A673 (cell line): ENCODE measurements at regions not wholly inside any gene's neighbourhood (a gene's known extent, or its start where the extent isn't known, plus 50 kb on each side); places are given as distances from the start of the nearest gene placed in this dataset.

Experiments
- BruUV-seq: library from RNA; stranded (reverse); fragments of 400-500 nt; replicated peaks from 2 replicates; lab custom pipeline; 2021; lab: Mats Ljungman, UMichigan
- CTCF ChIA-PET: fragments of 300-600 bp; sonication (Branson Sonifier 250); formaldehyde crosslinking; loops from one replicate; lab custom pipeline; 2022; ENCODE audit warnings: antibody characterized with exemption; lab: Charles Lee
- POLR2A ChIA-PET: fragments of 300-600 bp; sonication (Branson Sonifier 250); formaldehyde crosslinking; loops from one replicate; lab custom pipeline; 2022; ENCODE audit warnings: antibody characterized with exemption; ENCODE audit not compliant: low non-redundant PET; lab: Charles Lee
- DNase-seq: peaks from one replicate; pipeline ENCODE4 v3.0.0-alpha.2; 2015; ENCODE audit warnings: low spot score
- H3K27ac ChIP-seq: fragments of 200-600 bp; sonication (generic); 2 replicates; pipeline ENCODE4 v1.5.1; 2016; ENCODE audit warnings: mixed run types, low read depth, mild to moderate bottlenecking, mixed read lengths, antibody characterized with exemption, low read length; ENCODE audit not compliant: poor library complexity, severe bottlenecking
- H3K27me3 ChIP-seq: fragments of 200-600 bp; sonication (generic); replicated peaks from 2 replicates; pipeline ENCODE4 v1.6.1; 2017; ENCODE audit warnings: mixed run types, low read depth, mild to moderate bottlenecking, mixed read lengths, antibody characterized with exemption, low read length; ENCODE audit not compliant: insufficient read depth, poor library complexity
- H3K36me3 ChIP-seq: fragments of 200-600 bp; sonication (generic); 2 replicates; pipeline ENCODE4 v1.6.1; 2016; ENCODE audit warnings: mixed run types, mild to moderate bottlenecking, mixed read lengths, antibody characterized with exemption, low read length; ENCODE audit not compliant: insufficient read depth, poor library complexity, severe bottlenecking
- H3K4me1 ChIP-seq: fragments of 200-600 bp; sonication (generic); 2 replicates; pipeline ENCODE4 v1.6.1; 2017; ENCODE audit warnings: mixed run types, mild to moderate bottlenecking, mixed read lengths, antibody characterized with exemption, low read length; ENCODE audit not compliant: insufficient read depth, poor library complexity, severe bottlenecking
- H3K4me3 ChIP-seq: fragments of 200-600 bp; sonication (generic); 2 replicates; pipeline ENCODE4 v1.5.1; 2016; ENCODE audit warnings: low read depth, mixed run types, mild to moderate bottlenecking, mixed read lengths, low read length; ENCODE audit not compliant: poor library complexity, severe bottlenecking
- H3K9me3 ChIP-seq: fragments of 200-600 bp; sonication (generic); 2 replicates; pipeline ENCODE4 v1.6.1; 2016; ENCODE audit warnings: mixed run types, low read depth, mild to moderate bottlenecking, mixed read lengths, antibody characterized with exemption, low read length; ENCODE audit not compliant: poor library complexity, severe bottlenecking
- EZH2 ChIP-seq: fragments of 200-600 bp; sonication (generic); IDR thresholded peaks from 2 replicates; pipeline ENCODE4 v1.6.1; 2017; ENCODE audit warnings: borderline replicate concordance, low read depth, mild to moderate bottlenecking, mixed read lengths, antibody characterized with exemption, low read length; ENCODE audit not compliant: poor library complexity, severe bottlenecking
- intact Hi-C: fragments of 100-400 bp; cut with micrococcal nuclease; formaldehyde crosslinking; loops from one replicate; pipeline ENCODE4 v1.10.0; 2022; ENCODE audit not compliant: unreplicated experiment
- TF ChIP-seq, protein P1 (sequence below): fragments of 300-800, 200-600 bp; sonication (generic); conservative IDR thresholded peaks from 2 replicates; pipeline ENCODE4 v1.5.1; 2017; ENCODE audit warnings: low read depth, mild to moderate bottlenecking, antibody characterized with exemption, low read length, moderate library complexity, mixed read lengths

DNA sequence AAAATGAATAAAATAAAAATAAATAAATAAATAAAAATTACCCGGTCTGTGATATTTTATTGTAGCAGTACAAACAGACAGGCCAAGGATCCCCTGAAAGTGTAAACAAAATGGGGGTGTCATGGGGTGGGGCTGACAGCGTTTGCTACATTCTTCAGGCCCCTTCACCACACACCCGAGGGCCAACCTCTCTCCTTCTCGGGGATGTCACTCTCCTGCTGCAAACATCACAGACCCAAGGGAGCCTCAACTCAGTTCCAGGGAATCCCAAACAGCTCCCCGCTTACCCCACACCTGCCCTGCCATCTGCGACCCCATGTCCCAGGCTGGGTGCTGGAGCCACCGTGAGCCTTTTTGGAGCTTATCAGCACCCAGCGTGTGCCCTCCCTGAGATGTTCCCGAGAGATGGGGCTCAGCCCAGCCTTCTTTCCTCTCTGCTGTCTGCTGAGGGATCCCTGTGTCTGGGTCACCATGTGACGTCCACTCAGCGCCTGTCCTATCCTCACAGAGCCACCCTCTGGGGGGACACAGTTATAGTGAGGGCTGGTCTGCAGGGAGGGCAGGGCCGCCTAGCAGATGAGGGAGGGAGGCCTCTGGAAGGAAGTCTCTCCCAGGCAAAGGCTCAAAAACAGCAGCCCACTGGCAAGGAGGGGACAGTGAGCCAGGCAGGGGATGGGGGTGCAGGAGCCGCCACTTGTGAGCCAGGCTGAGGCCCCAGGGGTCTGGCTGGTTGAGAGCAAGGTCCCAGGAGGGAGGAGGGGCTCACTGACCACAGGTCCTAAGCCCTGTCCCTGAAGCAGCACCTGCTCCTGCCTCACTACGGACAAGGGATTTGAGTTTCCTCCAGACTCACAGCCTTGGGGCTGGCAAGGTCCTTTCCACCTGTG, 1041.6 kb downstream of the BRD1 start:
- H3K4me3 ChIP-seq = no peak overlapping the region
- ChIA-PET POLR2A (no interaction called here), CTCF (no interaction called here)
- no peaks in the 10 kb centered on the region for H3K36me3 ChIP-seq
- peaks cover 13% of the 10 kb centered on the region for H3K4me1 ChIP-seq
- H3K27ac ChIP-seq = peak overlapping the region; percentile 27
- no peak for DNase-seq
- no peak for TF ChIP-seq EZH2
- TF ChIP-seq, protein P1, sequence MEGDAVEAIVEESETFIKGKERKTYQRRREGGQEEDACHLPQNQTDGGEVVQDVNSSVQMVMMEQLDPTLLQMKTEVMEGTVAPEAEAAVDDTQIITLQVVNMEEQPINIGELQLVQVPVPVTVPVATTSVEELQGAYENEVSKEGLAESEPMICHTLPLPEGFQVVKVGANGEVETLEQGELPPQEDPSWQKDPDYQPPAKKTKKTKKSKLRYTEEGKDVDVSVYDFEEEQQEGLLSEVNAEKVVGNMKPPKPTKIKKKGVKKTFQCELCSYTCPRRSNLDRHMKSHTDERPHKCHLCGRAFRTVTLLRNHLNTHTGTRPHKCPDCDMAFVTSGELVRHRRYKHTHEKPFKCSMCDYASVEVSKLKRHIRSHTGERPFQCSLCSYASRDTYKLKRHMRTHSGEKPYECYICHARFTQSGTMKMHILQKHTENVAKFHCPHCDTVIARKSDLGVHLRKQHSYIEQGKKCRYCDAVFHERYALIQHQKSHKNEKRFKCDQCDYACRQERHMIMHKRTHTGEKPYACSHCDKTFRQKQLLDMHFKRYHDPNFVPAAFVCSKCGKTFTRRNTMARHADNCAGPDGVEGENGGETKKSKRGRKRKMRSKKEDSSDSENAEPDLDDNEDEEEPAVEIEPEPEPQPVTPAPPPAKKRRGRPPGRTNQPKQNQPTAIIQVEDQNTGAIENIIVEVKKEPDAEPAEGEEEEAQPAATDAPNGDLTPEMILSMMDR = no peak
- BruUV-seq = no TSS peak
- intact Hi-C loops = no loop called here
- H3K27me3 ChIP-seq = no peaks in the 10 kb centered on the region
- no peaks in the 10 kb centered on the region for H3K9me3 ChIP-seq

DNA sequence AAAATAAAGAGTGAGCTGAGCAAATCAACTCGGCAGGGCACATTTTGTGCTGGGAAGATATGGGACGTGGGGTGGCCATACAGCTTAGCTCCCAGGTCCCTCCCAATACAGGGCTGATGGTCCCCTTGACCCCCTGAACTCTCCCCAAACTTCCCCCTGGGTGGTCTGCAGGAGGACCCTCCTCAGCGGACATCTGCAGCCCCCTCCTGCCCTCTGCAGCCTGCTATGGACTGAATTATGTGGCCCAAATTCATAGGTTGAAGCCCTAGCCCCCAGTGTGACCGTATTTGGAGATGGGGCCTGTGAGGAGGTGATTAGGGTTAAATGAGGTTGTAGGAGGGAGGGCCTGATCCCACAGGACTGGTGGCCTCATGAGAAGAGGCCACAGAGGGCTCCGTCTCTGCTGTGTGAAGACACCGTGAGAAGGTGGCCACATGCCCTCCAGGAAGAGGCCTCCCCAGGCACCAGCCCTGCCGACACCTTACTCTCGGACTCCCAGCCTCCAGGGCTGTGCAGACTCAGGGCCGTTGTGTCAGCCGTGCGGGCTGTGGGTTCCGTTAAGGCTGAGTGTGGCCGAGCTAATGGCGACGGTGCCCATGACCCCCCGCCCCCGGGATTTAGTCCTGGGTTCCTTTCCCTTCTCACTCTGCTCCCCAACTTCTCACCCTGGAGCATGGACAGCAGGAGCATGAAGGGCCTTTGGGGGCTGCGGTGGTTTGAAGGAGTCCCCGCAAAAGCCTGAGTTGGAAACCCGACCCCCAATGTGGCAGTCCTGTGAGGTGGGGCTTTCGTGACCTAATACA, 1042.8 kb downstream of the BRD1 start:
- no peak overlapping the region for H3K4me3 ChIP-seq
- TF ChIP-seq, protein P1 = no peak
- no peak overlapping the region for H3K27ac ChIP-seq
- H3K27me3 ChIP-seq = no peaks in the 10 kb centered on the region
- H3K4me1 ChIP-seq = peaks cover 18% of the 10 kb centered on the region
- ChIA-PET POLR2A (no interaction called here), CTCF (no interaction called here)
- intact Hi-C loops = no loop called here
- DNase-seq = no peak
- BruUV-seq = no TSS peak
- H3K36me3 ChIP-seq = no peaks in the 10 kb centered on the region
- H3K9me3 ChIP-seq = no peaks in the 10 kb centered on the region

DNA sequence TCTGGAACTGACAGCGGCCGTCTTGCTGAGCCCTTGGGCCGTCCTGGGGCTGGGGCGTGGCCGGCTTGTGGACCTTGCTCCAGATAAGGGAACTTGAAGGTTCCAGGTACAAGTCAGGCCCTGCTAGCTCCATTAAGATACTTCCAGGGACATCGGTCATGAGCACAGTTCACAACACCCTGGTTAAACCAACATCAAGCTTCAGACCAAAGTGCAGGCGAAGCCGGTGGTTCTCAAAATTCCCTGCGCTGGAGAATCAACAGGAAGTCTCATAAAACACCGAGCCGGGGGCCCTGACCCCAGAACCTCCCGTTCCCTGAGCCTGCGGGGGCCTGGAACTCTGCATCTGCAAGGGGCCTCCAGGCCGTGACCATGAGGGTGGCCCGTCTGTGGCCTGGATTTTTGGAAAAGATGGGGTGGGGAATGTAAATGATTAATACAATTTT, 1043.8 kb downstream of the BRD1 start:
- Histone ChIP-seq H3K27me3 (no peaks in the 10 kb centered on the region), H3K27ac (no peak overlapping the region), H3K9me3 (no peaks in the 10 kb centered on the region), H3K4me3 (no peak overlapping the region), H3K4me1 (peaks cover 18% of the 10 kb centered on the region), H3K36me3 (no peaks in the 10 kb centered on the region)
- DNase-seq = no peak
- ChIA-PET POLR2A (no interaction called here), CTCF (no interaction called here)
- TF ChIP-seq, protein P1 = no peak
- no peak for TF ChIP-seq EZH2
- BruUV-seq = no TSS peak
- intact Hi-C loops = no loop called here
